HG02970 (cell line): ENCODE measurements at regions not wholly inside any gene's neighbourhood (a gene's known extent, or its start where the extent isn't known, plus 50 kb on each side); places are given as distances from the start of the nearest gene placed in this dataset.

Experiments used
- ATAC-seq: cut with Tn5 transposase; IDR thresholded peaks from one replicate; pipeline ENCODE4 v1.9.1; 2021; ENCODE audit warnings: mild to moderate bottlenecking, moderate library complexity, moderate number of reproducible peaks; ENCODE audit not compliant: unreplicated experiment, low FRiP score

GRCh38 chr18:39366656-39367055 lies 1801.1 kb upstream of the CELF4 start:
- ATAC-seq = no peak

DNA sequence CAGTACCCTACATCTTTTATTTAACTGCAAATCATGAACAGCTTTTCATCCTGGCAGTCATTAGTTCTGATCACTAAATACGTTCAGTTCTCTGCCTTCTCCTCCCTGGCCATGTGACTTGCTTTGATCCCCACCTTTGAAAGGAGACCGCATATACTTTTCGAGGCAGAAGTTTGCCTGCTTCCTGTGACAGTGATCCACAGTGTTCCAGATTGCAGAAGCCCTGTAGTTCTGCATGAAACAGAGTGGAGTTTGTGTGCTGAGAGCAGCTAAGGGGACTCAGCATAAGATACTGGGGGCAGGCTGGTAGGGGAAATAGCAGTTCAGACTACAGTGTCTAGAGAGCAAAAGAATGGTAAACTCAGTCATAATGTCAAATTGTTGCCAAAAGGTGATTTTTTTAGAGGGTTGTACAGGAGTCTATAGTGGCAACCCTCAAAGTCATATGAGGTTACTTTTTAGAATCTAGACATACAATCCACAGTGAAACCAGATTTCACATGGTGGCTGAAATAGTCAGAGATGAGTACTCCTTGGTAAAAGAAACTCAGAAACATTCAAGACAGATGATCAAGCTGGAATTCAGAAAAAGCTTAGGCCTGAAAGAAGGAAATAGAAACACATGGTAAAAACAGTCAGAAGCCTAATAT lies 1800.4 kb upstream of the CELF4 start:
- no peak for ATAC-seq

- ATAC-seq = no peak
Observed at GRCh38 chr18:39360072-39360471, 1794.5 kb upstream of the CELF4 start.

- ATAC-seq = no peak
Observed at GRCh38 chr18:39359636-39360035, 1794.0 kb upstream of the CELF4 start.

DNA sequence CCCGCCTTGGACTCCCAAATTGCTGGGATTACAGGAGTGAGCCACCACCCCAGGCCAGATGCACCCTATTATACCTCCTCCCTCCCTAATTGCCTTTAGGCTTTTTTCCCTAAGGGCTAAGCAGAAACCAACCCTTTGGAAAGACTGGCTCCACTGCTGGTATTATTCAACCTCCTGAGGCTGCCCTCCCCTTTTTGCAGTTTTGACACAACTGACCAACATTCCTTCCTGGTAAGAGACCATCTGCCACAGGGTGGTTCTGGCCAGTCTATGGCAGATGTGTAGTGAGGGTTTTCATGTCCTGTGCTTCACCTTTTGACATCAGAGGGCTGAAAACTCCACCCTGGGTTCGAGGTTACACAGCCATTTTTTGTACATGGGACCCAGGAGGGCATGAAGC lies 1785.3 kb upstream of the CELF4 start:
- ATAC-seq = no peak

GRCh38 chr18:39349801-39350200 lies 1784.2 kb upstream of the CELF4 start:
- no peak for ATAC-seq

DNA sequence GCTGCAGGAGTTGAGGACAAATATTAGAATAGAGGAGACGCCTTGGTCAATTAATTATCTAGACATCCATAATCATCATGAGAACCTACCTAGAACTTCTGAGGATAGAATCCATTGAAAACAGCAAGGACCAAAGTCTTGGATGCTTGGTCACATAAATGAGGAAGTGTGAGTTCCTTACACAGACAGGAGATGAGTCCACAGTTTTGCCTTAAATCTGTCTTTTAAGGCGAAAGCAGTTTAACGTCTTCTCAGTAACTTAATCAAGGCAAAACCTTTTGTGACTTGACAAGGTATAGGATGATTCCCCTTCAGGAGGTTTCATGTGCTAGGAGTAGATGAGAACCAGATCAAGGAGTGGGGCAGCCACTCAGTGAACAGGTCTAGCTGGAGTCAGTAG lies 1783.2 kb upstream of the CELF4 start:
- ATAC-seq = no peak

DNA sequence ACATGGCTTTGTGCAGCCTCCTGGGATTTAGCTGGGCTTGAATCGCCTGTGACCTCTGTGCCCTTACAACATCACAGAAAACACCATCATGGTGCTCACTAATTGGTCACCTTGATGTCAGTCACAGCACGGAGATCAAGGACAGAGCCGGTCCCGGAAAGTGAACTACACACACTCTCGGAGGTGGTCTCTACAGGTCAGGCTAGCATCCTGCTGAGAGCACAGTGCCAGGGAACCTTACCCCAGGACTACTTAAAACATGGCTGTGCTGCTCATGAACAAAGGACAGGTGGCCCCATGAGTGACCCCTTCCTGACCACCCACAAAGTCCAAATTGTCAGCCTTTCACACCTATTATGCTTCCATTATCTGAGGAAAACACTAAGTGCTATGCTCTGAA lies 1782.1 kb upstream of the CELF4 start:
- ATAC-seq = no peak

DNA sequence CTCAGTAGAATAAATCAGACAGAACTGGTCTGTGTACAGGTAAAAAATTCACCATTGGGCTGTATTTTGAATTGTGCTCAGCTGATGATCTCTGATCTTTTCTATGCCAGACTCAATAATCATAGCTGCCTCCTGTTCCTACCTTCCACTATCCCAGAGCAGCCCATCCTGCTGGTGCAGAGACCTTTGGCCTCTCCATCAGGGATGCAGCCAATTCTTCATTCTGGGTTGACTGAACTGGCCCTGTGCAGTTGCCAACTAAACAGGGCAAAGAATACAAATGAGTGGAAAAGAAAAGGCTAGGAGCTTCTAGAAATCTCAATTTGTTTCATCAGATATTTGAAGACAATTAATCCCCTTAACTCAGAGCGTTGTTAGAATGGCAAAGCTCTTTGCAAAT lies 1781.3 kb upstream of the CELF4 start:
- ATAC-seq = no peak

DNA sequence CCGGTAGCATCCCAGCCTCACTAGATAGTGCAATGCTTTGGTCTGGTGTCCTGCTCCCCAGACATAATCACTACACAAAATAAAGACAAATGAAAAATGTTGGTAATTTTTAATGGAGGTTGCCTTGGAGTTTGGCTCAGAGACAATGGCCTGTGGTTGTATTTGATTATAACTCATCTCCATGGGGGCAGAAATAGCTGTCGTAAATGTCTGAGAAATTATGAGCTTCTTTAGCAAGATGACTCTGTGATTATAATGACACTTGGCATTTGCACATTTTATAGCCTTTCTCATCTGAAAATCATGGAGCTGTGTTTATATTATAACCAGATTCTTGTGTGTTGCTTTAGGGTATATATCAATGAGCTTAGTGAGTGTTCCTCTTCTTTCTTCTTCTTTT lies 1779.7 kb upstream of the CELF4 start:
- ATAC-seq = no peak

GRCh38 chr18:39344487-39344886 lies 1778.9 kb upstream of the CELF4 start:
- no peak for ATAC-seq

DNA sequence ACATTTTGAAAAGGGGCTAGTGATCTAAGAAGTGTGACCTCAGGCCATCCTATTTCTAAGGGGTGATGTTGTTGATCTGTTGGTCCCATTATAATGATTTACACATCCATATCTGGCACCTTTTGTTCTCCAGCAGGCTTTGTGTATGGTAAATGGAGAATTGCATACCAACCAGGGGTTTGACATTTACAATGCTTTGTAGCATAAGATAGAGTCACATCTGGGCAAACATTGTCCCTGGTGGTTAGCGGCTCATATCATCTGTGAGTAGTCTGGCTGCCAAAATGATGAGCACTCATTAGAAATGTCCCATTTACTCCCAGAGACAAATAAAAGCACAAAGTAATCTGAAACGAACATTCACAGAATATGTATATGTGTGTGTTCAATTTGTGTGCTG lies 1775.5 kb upstream of the CELF4 start:
- ATAC-seq = no peak

GRCh38 chr18:39340418-39340817 lies 1774.8 kb upstream of the CELF4 start:
- ATAC-seq = no peak

DNA sequence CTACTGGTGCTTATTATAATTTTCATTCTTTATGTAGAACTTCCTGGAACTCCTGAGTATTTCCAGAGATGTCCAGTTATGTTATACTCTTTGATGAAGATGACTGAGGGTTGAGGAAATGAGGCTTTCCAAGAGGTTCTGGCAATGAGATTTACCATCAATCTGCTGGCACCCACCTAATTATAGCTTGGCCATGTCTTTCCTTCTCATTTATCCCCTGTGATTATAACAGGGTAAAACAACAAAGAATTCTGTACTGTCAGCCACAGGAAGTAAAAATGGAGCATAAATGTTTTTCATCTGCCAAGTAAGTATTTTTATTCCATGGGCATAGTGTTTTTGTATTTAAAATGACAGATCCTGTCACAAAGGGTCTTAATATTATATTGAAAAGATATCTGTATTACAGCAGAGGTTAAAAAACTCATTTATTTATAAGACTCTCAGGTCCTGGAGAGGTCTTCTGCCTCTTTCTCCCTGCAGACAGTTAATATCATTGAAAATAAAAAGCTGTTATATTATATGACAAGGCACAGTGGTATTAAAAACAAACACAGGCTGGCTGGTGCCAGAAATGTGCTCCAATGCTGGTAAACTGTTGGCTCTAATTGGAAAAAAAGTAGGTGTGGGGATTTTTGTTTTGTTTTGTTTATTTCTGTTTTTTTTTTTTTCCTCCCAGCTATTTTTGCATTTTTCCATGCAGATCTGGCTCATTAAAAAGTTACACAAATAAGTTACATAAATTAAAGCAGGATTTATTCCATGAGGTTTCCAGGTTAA lies 1764.1 kb upstream of the CELF4 start:
- no peak for ATAC-seq

GRCh38 chr18:39326772-39327171 lies 1761.2 kb upstream of the CELF4 start:
- no peak for ATAC-seq

GRCh38 chr18:39325973-39326372 lies 1760.4 kb upstream of the CELF4 start:
- ATAC-seq = no peak

GRCh38 chr18:39319141-39319540 lies 1753.5 kb upstream of the CELF4 start:
- ATAC-seq = no peak

- ATAC-seq = no peak
Observed at GRCh38 chr18:39318462-39318861, 1752.9 kb upstream of the CELF4 start.

GRCh38 chr18:39318008-39318407 lies 1752.4 kb upstream of the CELF4 start:
- ATAC-seq = no peak

DNA sequence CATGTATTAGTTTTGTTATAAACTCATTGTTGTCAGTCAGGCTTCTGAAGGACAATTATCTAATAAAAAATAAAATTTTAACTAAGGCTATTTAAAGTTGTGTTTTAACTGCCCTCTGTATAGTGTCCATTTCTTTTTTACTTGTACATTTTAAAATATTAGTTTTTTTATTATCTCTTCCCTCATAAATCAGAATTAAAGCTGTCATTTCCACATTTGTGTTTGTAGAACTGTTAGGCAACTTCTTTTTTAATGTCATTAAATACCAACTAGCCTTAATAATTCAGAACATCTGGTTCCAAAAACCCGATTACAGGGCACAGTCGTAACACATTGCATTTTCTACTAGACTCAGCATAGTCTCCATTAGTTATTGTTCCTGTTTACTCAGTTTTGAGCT lies 1749.0 kb upstream of the CELF4 start:
- no peak for ATAC-seq

DNA sequence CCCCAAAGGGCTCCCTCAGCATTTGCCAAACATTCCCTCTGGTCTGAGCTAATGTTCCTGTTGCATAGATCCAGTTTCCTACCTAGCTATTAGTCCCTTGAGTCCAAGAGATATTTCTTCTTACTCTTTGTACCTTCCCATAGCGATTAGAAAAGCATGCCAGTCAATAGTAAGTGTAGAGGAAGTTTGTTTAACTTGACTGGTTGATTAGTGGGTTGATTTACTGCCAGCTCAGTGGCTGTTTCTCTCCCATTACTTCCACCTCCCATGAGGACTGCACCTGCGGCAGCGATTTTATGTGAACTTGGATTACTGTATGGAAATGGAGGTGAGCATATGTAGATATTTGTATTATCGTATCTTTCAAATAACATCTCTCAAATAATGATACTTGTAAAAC lies 1748.4 kb upstream of the CELF4 start:
- ATAC-seq = no peak

- no peak for ATAC-seq
Observed at GRCh38 chr18:39311111-39311712, 1745.6 kb upstream of the CELF4 start.
